ENCODE measurements at regions not wholly inside any gene's neighbourhood (a gene's known extent, or its start where the extent isn't known, plus 50 kb on each side); places are given as distances from the start of the nearest gene placed in this dataset.

DNA sequence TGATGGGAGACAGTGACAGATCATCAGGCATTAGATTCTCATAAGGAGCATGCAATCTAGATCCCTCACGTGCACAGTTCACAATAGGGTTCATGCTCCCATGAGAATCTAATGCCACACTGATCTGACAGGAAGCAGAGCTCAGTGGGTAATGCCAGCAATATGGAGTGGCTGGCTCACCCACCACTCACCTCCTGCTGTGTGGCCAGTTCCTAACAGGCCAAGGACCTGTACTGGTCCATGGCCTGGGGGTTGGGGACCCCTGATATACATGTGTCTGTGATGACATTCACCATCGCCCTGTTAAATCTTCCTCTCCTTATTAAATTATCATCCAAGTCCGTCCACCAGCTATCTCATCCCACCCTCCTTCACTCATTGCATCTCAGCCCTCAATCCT is 118.4 kb downstream of the TEX36 start:
- no peak for DNase-seq (ENCODE audit: low read depth, low spot score)
- Histone ChIP-seq H3K4me2 (ENCODE audit: low read length) (no peak overlapping the region), H3K36me3 (ENCODE audit: control insufficient read depth in 1 of 2, insufficient read depth in 2 of 2, low read length in 2 of 2) (no peaks in the 10 kb centered on the region), H3K27me3 (ENCODE audit: insufficient read depth, low read length) (peaks cover 5% of the 10 kb centered on the region; the same call in 1 of the 2 replicates), H3K9me2 (ENCODE audit: insufficient read depth) (no peaks in the 10 kb centered on the region), H3K9me3 (ENCODE audit: control insufficient read depth in 1 of 2, insufficient read depth in 1 of 2, low read depth in 1 of 2, low read length in 2 of 2) (no peaks in the 10 kb centered on the region), H3K4me3 (replicated peaks in 1 of 2; ENCODE audit: low read depth in 1 of 2, low read length in 2 of 2) (no peak overlapping the region), H2AFZ (ENCODE audit: low read depth, low read length, poor library complexity, severe bottlenecking) (no peak overlapping the region), H3K27ac (ENCODE audit: low read depth, low read length) (no peak overlapping the region), H3K4me1 (ENCODE audit: control insufficient read depth in 1 of 2, insufficient read depth in 2 of 2, low read length in 2 of 2) (no peaks in the 10 kb centered on the region), H3K9ac (ENCODE audit: low read length) (no peak overlapping the region), H4K20me1 (ENCODE audit: insufficient read depth) (no peaks in the 10 kb centered on the region), H3K79me2 (ENCODE audit: insufficient read depth, low read length) (no peaks in the 10 kb centered on the region)
- BruUV-seq (replicated peaks) = no TSS peak
- POLR2A ChIA-PET = no interaction called here
- TF ChIP-seq TCF7L2 (IDR thresholded peaks at IDR 0.05; ENCODE audit: borderline replicate concordance, extremely low read depth, insufficient read depth, insufficient read length) = no peak
- no peak for TF ChIP-seq RAD21 (IDR thresholded peaks at IDR 0.05; ENCODE audit: low read depth)
- TF ChIP-seq ELF1 (IDR thresholded peaks at IDR 0.05; ENCODE audit: borderline replicate concordance, low read depth) = no peak
- no peak for TF ChIP-seq JUND (IDR thresholded peaks at IDR 0.05)
- TF ChIP-seq SRF (IDR thresholded peaks at IDR 0.05; ENCODE audit: low read depth) = no peak
- TF ChIP-seq ZFX (IDR thresholded peaks at IDR 0.05) = no peak
- TF ChIP-seq, protein P1, sequence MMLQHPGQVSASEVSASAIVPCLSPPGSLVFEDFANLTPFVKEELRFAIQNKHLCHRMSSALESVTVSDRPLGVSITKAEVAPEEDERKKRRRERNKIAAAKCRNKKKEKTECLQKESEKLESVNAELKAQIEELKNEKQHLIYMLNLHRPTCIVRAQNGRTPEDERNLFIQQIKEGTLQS (IDR thresholded peaks at IDR 0.05) = no peak
- no peak for TF ChIP-seq YY1 (IDR thresholded peaks at IDR 0.05; ENCODE audit: extremely low read depth, insufficient replicate concordance, low read depth, low read length)
- TF ChIP-seq FOSL1 (IDR thresholded peaks at IDR 0.05; ENCODE audit: low read depth) = no peak
- no peak for TF ChIP-seq CBX3 (IDR thresholded peaks at IDR 0.05; ENCODE audit: low read depth)
- TF ChIP-seq, protein P2, sequence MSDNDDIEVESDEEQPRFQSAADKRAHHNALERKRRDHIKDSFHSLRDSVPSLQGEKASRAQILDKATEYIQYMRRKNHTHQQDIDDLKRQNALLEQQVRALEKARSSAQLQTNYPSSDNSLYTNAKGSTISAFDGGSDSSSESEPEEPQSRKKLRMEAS (IDR thresholded peaks at IDR 0.05) = no peak
- intact Hi-C loops (cut with micrococcal nuclease) = no loop called here
- no peak for ATAC-seq
- RAD21 ChIA-PET (ENCODE audit: low non-redundant PET in 1 of 2, low total read pairs in 2 of 2, uncharacterized antibody in 2 of 2, unreplicated experiment in 2 of 2) = no interaction called here
- CTCF ChIA-PET = no interaction called here

DNA sequence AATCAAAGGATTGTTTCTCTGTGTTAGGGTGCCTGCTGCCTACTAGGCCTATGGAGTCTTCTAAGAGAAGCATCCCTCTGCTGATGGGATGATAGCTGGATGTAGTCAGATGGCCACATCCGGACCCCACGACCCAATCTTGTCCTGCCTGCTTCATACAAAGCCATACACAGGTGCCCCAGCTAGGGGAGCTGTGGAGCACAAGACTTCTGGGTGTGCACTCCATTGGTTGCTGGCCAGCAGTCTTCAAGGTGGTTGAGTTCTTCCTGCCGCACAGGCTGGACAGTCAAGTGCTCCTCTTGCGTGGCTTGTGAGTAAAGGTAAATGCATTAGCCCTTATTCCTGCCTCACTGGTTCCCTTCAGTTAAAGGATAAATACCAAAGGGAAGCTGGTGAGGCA is 120.2 kb downstream of the TEX36 start:
- ATAC-seq = peak; percentile 95
- Histone ChIP-seq H3K27ac (ENCODE audit: low read depth, low read length) (no peak overlapping the region), H2AFZ (ENCODE audit: low read depth, low read length, poor library complexity, severe bottlenecking) (no peak overlapping the region), H3K9ac (ENCODE audit: low read length) (no peak overlapping the region), H3K9me3 (ENCODE audit: control insufficient read depth in 1 of 2, insufficient read depth in 1 of 2, low read depth in 1 of 2, low read length in 2 of 2) (no peaks in the 10 kb centered on the region), H3K36me3 (ENCODE audit: control insufficient read depth in 1 of 2, insufficient read depth in 2 of 2, low read length in 2 of 2) (no peaks in the 10 kb centered on the region), H3K27me3 (ENCODE audit: insufficient read depth, low read length) (peaks cover 15% of the 10 kb centered on the region), H3K4me2 (ENCODE audit: low read length) (no peak overlapping the region), H3K4me3 (replicated peaks in 1 of 2; ENCODE audit: low read depth in 1 of 2, low read length in 2 of 2) (no peak overlapping the region), H3K79me2 (ENCODE audit: insufficient read depth, low read length) (no peaks in the 10 kb centered on the region), H4K20me1 (ENCODE audit: insufficient read depth) (no peaks in the 10 kb centered on the region), H3K4me1 (ENCODE audit: control insufficient read depth in 1 of 2, insufficient read depth in 2 of 2, low read length in 2 of 2) (no peaks in the 10 kb centered on the region), H3K9me2 (ENCODE audit: insufficient read depth) (no peaks in the 10 kb centered on the region)
- peak; percentile 37 for DNase-seq (ENCODE audit: low read depth, low spot score)
- BruUV-seq (replicated peaks) = no TSS peak
- intact Hi-C loops (cut with micrococcal nuclease) = no loop called here
- ChIA-PET POLR2A (no interaction called here), CTCF (no interaction called here), RAD21 (ENCODE audit: low non-redundant PET in 1 of 2, low total read pairs in 2 of 2, uncharacterized antibody in 2 of 2, unreplicated experiment in 2 of 2) (no interaction called here)
- TF ChIP-seq CEBPB (IDR thresholded peaks at IDR 0.05; ENCODE audit: low read depth) = no peak
- TF ChIP-seq EZH2 (IDR thresholded peaks at IDR 0.05) = no peak
- TF ChIP-seq, protein P3, sequence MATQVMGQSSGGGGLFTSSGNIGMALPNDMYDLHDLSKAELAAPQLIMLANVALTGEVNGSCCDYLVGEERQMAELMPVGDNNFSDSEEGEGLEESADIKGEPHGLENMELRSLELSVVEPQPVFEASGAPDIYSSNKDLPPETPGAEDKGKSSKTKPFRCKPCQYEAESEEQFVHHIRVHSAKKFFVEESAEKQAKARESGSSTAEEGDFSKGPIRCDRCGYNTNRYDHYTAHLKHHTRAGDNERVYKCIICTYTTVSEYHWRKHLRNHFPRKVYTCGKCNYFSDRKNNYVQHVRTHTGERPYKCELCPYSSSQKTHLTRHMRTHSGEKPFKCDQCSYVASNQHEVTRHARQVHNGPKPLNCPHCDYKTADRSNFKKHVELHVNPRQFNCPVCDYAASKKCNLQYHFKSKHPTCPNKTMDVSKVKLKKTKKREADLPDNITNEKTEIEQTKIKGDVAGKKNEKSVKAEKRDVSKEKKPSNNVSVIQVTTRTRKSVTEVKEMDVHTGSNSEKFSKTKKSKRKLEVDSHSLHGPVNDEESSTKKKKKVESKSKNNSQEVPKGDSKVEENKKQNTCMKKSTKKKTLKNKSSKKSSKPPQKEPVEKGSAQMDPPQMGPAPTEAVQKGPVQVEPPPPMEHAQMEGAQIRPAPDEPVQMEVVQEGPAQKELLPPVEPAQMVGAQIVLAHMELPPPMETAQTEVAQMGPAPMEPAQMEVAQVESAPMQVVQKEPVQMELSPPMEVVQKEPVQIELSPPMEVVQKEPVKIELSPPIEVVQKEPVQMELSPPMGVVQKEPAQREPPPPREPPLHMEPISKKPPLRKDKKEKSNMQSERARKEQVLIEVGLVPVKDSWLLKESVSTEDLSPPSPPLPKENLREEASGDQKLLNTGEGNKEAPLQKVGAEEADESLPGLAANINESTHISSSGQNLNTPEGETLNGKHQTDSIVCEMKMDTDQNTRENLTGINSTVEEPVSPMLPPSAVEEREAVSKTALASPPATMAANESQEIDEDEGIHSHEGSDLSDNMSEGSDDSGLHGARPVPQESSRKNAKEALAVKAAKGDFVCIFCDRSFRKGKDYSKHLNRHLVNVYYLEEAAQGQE (IDR thresholded peaks at IDR 0.05; ENCODE audit: low read depth) = no peak
- TF ChIP-seq, protein P1 (IDR thresholded peaks at IDR 0.05) = no peak
- no peak for TF ChIP-seq SIN3A (IDR thresholded peaks at IDR 0.05; ENCODE audit: low read depth)
- TF ChIP-seq EZH2phosphoT487 (IDR thresholded peaks at IDR 0.05; ENCODE audit: borderline replicate concordance) = no peak
- TF ChIP-seq TCF7L2 (IDR thresholded peaks at IDR 0.05; ENCODE audit: borderline replicate concordance, extremely low read depth, insufficient read depth, insufficient read length) = no peak
- TF ChIP-seq, protein P4, sequence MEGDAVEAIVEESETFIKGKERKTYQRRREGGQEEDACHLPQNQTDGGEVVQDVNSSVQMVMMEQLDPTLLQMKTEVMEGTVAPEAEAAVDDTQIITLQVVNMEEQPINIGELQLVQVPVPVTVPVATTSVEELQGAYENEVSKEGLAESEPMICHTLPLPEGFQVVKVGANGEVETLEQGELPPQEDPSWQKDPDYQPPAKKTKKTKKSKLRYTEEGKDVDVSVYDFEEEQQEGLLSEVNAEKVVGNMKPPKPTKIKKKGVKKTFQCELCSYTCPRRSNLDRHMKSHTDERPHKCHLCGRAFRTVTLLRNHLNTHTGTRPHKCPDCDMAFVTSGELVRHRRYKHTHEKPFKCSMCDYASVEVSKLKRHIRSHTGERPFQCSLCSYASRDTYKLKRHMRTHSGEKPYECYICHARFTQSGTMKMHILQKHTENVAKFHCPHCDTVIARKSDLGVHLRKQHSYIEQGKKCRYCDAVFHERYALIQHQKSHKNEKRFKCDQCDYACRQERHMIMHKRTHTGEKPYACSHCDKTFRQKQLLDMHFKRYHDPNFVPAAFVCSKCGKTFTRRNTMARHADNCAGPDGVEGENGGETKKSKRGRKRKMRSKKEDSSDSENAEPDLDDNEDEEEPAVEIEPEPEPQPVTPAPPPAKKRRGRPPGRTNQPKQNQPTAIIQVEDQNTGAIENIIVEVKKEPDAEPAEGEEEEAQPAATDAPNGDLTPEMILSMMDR (IDR thresholded peaks at IDR 0.05 in 2 of 3, conservative IDR thresholded peaks at IDR 0.05 in 1 of 3; ENCODE audit: borderline replicate concordance in 1 of 3, insufficient read depth in 1 of 3, low read depth in 2 of 3, low read length in 2 of 3) = peak; percentile 11 to 67 (median 57); a peak in 4 of 6 replicates

All from HCT116 (cell line).